Fibroblast of pulmonary artery (primary cell): ENCODE measurements at regions not wholly inside any gene's neighbourhood (a gene's known extent, or its start where the extent isn't known, plus 50 kb on each side); places are given as distances from the start of the nearest gene placed in this dataset.
A peak's percentile ranks its signal among the peaks of the same experiment; 100 is the strongest.

Source experiments
- DNase-seq: peaks from one replicate; pipeline ENCODE4 v3.0.0-alpha.2; 2010; ENCODE audit warnings: low read depth
- H3K4me3 ChIP-seq: replicated peaks from 2 replicates; pipeline ENCODE4 v1.5.1; 2011; ENCODE audit warnings: low read depth, mild to moderate bottlenecking, control low read depth, low read length, moderate library complexity
- CTCF ChIP-seq: IDR thresholded peaks from 2 replicates; pipeline ENCODE4 v1.5.1; 2011; ENCODE audit warnings: mild to moderate bottlenecking, control low read depth, low read length, inconsistent platforms; ENCODE audit errors: missing control alignments

GRCh38 chr1:59057211-59057694, 239.6 kb upstream of the FGGY start:
- H3K4me3 ChIP-seq: no peak overlapping the region
- peak; percentile 99 for DNase-seq
- peak; percentile 19 for TF ChIP-seq CTCF

- no peak for TF ChIP-seq CTCF
- DNase-seq: no peak
- H3K4me3 ChIP-seq: no peak overlapping the region
Measured at GRCh38 chr1:59057796-59058195, 239.1 kb upstream of the FGGY start.

- DNase-seq: no peak
- TF ChIP-seq CTCF: no peak
- H3K4me3 ChIP-seq: no peak overlapping the region
Measured at GRCh38 chr1:59058665-59059439, 238.0 kb upstream of the FGGY start.

GRCh38 chr1:59061876-59062275, 235.0 kb upstream of the FGGY start:
- TF ChIP-seq CTCF: no peak
- peak; percentile 98 for DNase-seq
- peak overlapping the region; percentile 54 for H3K4me3 ChIP-seq

- DNase-seq: peak; percentile 85
- peak overlapping the region; percentile 54 for H3K4me3 ChIP-seq
- TF ChIP-seq CTCF: no peak
Measured at GRCh38 chr1:59062743-59063142, 234.2 kb upstream of the FGGY start.

- no peak for DNase-seq
- H3K4me3 ChIP-seq: no peak overlapping the region
- no peak for TF ChIP-seq CTCF
Measured at GRCh38 chr1:59063501-59063900, 233.4 kb upstream of the FGGY start.

- H3K4me3 ChIP-seq: no peak overlapping the region
- no peak for TF ChIP-seq CTCF
- DNase-seq: no peak
Measured at GRCh38 chr1:59064592-59064991, 232.3 kb upstream of the FGGY start.
